ENCODE measurements at regions not wholly inside any gene's neighbourhood (a gene's known extent, or its start where the extent isn't known, plus 50 kb on each side); places are given as distances from the start of the nearest gene placed in this dataset.

DNA sequence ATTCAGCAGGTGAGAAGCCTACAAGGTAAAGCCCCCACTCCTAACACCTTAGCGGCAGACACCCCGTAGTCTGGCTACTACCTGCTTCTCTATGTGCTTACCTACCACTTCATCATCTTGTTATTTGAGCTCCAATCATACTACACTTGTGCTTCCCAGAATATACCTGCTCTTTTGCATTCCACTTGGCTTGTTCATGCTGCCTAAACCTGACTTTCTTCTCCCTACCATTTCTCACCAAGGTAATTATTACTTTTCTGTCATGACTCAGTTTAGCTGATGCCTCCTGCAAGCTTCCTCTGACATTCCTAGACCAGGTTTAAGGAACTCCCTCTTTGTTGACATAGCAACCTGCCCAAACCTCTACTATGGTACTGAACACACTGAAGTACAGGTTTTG, 495.6 kb upstream of the C1orf87 start:
- H3K4me1 ChIP-seq (ENCODE audit: control insufficient read depth in 1 of 2, insufficient read depth in 2 of 2, low read length in 2 of 2) = peaks cover 11 to 12% of the 10 kb centered on the region in 2 donors
- H3K27me3 ChIP-seq (ENCODE audit: control insufficient read depth in 2 of 2, insufficient read depth in 2 of 2, low read length in 2 of 2) = no peaks in the 10 kb centered on the region
- intact Hi-C loops (cut with micrococcal nuclease) = no loop called here
- Mint-ChIP-seq H3K4me3 (no peak overlapping the region), H3K27me3 (ENCODE audit: low read depth in 3 of 3) (peaks cover 0 to 2% (median 1%) of the 10 kb centered on the region in 3 donors), H3K9me3 (peaks cover 0 to 4% (median 0%) of the 10 kb centered on the region in 7 donors), H3K4me1 (peaks cover 14% of the 10 kb centered on the region), H3K27ac (no peak overlapping the region), H3K36me3 (no peaks in the 10 kb centered on the region)
- no peaks in the 10 kb centered on the region for H3K36me3 ChIP-seq (replicated peaks in 1 of 2; ENCODE audit: control insufficient read depth in 1 of 2, insufficient read depth in 2 of 2, low read length in 2 of 2)
- no peak overlapping the region for H3K9ac ChIP-seq (ENCODE audit: insufficient read depth, low read length, poor library complexity, severe bottlenecking)
- no peak overlapping the region for H3K4me2 ChIP-seq (replicated peaks; ENCODE audit: extremely low read depth, low read length, poor library complexity, severe bottlenecking)
- DNase-seq = no peak
- H3K79me2 ChIP-seq (ENCODE audit: insufficient read depth, low read length) = no peaks in the 10 kb centered on the region
- H3K9me3 ChIP-seq (replicated peaks in 1 of 2; ENCODE audit: control insufficient read depth in 1 of 2, insufficient read depth in 1 of 2, low read length in 2 of 2) = no peaks in the 10 kb centered on the region
- TF ChIP-seq, protein P1, sequence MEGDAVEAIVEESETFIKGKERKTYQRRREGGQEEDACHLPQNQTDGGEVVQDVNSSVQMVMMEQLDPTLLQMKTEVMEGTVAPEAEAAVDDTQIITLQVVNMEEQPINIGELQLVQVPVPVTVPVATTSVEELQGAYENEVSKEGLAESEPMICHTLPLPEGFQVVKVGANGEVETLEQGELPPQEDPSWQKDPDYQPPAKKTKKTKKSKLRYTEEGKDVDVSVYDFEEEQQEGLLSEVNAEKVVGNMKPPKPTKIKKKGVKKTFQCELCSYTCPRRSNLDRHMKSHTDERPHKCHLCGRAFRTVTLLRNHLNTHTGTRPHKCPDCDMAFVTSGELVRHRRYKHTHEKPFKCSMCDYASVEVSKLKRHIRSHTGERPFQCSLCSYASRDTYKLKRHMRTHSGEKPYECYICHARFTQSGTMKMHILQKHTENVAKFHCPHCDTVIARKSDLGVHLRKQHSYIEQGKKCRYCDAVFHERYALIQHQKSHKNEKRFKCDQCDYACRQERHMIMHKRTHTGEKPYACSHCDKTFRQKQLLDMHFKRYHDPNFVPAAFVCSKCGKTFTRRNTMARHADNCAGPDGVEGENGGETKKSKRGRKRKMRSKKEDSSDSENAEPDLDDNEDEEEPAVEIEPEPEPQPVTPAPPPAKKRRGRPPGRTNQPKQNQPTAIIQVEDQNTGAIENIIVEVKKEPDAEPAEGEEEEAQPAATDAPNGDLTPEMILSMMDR (IDR thresholded peaks at IDR 0.05) = no peak
- no peak overlapping the region for H3K4me3 ChIP-seq (replicated peaks in 1 of 3; ENCODE audit: low read depth in 2 of 3, low read length in 3 of 3)
- 100% methylated on average over 2 of the region's 2 CpGs for WGBS (ENCODE audit: insufficient coverage)
- no peak overlapping the region for H2AFZ ChIP-seq (ENCODE audit: insufficient read depth, low read depth, low read length, poor library complexity, severe bottlenecking)
- no peaks in the 10 kb centered on the region for H4K20me1 ChIP-seq (ENCODE audit: insufficient read depth, low read length)
- no peak overlapping the region for H3K27ac ChIP-seq (ENCODE audit: low read depth in 1 of 2, low read length in 2 of 2)

DNA sequence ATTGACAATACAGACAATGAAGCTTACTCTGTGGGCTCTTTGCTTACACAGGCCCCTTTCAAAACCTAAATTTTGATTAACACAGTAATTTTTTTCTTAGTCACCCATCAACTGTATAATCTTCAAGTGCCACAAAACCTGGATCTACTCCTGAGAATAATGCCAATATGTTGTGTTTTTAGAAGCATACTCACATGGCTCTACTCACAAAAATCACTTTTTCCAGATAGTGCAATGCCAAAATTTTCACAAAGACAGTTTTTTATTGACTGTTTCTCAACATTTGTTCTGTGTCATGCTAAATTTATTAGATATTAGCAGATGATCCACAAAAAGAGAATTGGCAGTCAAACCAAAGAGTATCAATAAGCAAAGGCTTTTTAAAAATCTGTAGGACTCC, 493.7 kb upstream of the C1orf87 start:
- H3K4me1 Mint-ChIP-seq = no peaks in the 10 kb centered on the region
- H3K9me3 Mint-ChIP-seq = peaks cover 0 to 4% (median 0%) of the 10 kb centered on the region in 7 donors
- H2AFZ ChIP-seq (ENCODE audit: insufficient read depth, low read depth, low read length, poor library complexity, severe bottlenecking) = no peak overlapping the region
- no peak overlapping the region for H3K4me2 ChIP-seq (replicated peaks; ENCODE audit: extremely low read depth, low read length, poor library complexity, severe bottlenecking)
- H3K36me3 Mint-ChIP-seq = no peaks in the 10 kb centered on the region
- no peaks in the 10 kb centered on the region for H3K4me1 ChIP-seq (ENCODE audit: control insufficient read depth in 1 of 2, insufficient read depth in 2 of 2, low read length in 2 of 2)
- no peak overlapping the region for H3K4me3 Mint-ChIP-seq
- H3K9ac ChIP-seq (ENCODE audit: insufficient read depth, low read length, poor library complexity, severe bottlenecking) = no peak overlapping the region
- DNase-seq = no peak
- no peaks in the 10 kb centered on the region for H4K20me1 ChIP-seq (ENCODE audit: insufficient read depth, low read length)
- H3K9me3 ChIP-seq (replicated peaks in 1 of 2; ENCODE audit: control insufficient read depth in 1 of 2, insufficient read depth in 1 of 2, low read length in 2 of 2) = no peaks in the 10 kb centered on the region
- H3K27me3 Mint-ChIP-seq (ENCODE audit: low read depth in 3 of 3) = peaks cover 0 to 2% (median 1%) of the 10 kb centered on the region in 3 donors
- H3K79me2 ChIP-seq (ENCODE audit: insufficient read depth, low read length) = no peaks in the 10 kb centered on the region
- no peak overlapping the region for H3K27ac ChIP-seq (ENCODE audit: low read depth in 1 of 2, low read length in 2 of 2)
- TF ChIP-seq, protein P1 (IDR thresholded peaks at IDR 0.05) = no peak
- no peaks in the 10 kb centered on the region for H3K36me3 ChIP-seq (replicated peaks in 1 of 2; ENCODE audit: control insufficient read depth in 1 of 2, insufficient read depth in 2 of 2, low read length in 2 of 2)
- no peak overlapping the region for H3K4me3 ChIP-seq (replicated peaks in 1 of 3; ENCODE audit: low read depth in 2 of 3, low read length in 3 of 3)
- intact Hi-C loops (cut with micrococcal nuclease) = no loop called here
- H3K27me3 ChIP-seq (ENCODE audit: control insufficient read depth in 2 of 2, insufficient read depth in 2 of 2, low read length in 2 of 2) = no peaks in the 10 kb centered on the region
- no peak overlapping the region for H3K27ac Mint-ChIP-seq
